GM19468 (cell line): ENCODE measurements at regions not wholly inside any gene's neighbourhood (a gene's known extent, or its start where the extent isn't known, plus 50 kb on each side); places are given as distances from the start of the nearest gene placed in this dataset.

Experiments used
- ATAC-seq: cut with Tn5 transposase; IDR thresholded peaks from one replicate; pipeline ENCODE4 v1.9.1; 2021; ENCODE audit warnings: mild to moderate bottlenecking, moderate library complexity, moderate number of reproducible peaks; ENCODE audit not compliant: unreplicated experiment; ENCODE audit errors: extremely low read depth

DNA sequence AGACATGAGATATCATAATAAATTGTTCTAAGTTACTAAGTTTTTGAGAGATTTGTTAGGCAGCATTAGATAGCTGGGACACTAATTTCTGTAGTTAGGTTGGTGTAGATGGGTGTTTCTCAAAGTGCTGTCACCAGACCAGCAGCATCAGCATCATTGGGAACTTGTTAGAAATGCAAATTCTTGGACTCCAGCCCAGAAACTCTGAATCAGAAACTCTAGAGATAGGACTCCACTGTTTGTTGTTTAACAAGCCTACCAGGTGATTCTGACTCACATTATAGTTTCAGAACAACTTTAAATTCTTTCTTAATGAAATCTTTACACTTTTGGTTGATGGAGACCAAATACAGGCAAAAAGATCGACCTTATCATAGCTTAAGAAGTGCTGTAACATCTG is 173.7 kb downstream of the PABPC4L start:
- ATAC-seq, result no peak

DNA sequence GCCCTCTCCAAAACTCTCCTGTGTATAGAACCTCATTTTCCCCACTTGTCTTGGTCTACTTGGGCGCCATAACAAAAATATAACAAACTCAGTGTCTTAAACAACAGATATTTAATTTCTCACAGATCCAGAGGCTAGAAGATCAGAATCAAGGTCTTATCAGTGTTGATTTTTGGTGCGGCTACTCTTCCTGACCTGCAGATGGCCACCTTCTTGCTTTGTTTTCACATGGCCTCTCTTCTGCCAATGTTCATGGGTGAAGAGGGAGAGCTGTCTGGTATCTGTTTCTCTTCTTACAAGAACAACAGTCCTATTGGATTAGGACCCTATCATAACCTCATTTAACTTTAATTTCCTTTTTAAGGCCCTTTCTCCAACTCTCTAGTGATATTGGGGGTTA is 177.3 kb downstream of the PABPC4L start:
- ATAC-seq, result no peak

DNA sequence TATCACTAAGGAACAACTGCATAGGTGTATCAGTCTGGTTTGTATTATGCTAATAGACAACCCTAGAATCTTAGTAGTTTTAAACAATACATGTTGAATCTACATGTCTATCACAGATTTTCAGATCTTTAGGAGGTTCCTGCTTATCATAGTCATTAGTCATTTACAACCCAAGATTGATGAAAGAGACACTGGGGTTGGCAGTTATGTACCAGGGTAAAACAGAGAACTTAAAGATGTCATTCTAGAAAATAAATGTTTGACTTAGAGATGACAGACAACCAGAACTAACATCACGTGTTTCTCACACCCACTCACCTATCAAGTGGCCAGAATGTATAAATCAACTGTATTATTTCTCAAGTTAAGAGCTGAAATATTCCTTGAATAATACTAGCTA is 181.9 kb downstream of the PABPC4L start:
- ATAC-seq, result no peak

DNA sequence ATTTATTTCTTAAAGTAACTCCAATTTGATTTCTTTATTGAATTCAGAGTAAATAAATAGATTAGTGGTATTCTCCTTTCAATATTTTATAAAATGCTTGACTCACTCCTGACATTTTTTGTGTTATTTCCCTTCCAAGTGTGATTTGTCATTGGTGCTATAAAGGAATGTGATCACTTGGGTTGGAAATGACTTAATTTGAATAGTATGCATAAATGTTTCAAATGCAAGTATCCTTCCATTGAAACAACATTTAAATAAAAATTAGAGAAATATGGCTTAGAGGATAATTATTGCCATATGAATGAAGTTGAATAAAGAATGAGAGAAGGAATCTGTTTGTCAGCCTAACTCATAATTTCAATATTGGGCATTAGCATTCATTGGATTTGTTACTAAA is 182.7 kb downstream of the PABPC4L start:
- ATAC-seq, result no peak

DNA sequence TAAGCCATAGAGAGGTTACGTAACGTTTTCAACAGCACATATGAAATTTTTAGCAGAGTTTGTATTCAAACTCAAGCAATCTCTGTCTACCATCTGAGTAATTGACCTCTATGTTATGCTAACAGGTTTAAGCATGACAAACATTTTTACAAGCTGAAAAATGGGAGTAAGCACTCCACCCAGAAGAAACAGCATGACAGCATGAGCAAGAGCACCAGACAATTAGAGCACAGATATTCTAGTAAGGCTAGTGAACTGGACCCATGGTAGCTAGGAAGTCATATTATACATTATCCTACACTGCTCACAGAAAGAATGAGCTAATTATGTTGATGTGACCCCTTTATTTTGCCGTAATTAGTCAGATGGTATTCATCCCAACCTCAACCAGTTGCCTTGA is 200.5 kb downstream of the PABPC4L start:
- no peak for ATAC-seq

DNA sequence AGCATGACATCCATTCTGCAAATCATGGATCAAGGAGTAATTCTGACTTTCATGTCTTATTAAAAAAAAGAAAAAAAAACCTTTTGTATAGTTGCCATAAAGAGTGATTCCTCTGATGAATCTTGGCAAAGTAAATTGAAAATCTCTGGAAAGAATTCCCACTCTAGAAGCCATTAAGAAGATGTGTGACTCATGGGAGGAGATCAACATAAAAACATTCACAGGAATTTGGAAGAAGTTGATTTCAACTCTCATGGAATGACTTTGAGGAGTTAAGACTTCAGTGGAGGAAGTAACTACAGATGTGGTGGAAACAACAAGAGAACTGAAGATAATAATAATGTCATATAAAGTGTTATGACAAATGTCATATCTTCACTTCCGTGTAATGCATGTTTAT is 204.2 kb downstream of the PABPC4L start:
- no peak for ATAC-seq

DNA sequence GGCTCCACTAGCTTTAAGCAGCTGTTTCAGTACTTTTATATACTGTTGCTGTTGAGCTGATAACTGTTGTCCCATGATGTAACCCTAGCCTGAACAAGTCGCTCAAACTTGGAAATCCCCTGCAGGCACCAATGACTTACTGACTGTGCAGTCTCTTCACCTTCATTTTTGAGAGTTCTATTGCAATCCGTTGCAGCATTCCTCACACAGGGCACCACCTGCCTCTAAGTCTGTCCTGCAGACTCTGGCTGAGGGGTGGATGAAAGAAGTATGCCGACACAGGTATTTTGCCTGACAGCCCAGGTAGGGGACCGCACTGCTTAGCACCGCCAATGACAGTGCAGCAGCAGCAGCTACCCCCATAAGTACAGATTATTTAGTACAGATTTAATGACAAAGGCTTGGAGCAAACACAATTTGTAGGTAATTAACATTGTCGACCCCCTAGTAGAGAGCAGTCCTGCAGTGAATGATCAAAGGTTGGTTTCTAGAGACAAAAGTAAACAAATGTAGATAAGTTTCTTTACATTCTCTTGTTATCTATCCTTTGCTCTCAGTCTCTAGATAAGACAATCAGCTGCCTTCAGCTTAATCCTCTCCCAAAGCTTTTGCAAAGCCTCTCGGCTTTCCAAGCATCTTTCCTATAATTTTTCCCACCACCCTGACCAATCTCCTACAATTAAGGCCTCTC is 205.0 kb downstream of the PABPC4L start:
- no peak for ATAC-seq

DNA sequence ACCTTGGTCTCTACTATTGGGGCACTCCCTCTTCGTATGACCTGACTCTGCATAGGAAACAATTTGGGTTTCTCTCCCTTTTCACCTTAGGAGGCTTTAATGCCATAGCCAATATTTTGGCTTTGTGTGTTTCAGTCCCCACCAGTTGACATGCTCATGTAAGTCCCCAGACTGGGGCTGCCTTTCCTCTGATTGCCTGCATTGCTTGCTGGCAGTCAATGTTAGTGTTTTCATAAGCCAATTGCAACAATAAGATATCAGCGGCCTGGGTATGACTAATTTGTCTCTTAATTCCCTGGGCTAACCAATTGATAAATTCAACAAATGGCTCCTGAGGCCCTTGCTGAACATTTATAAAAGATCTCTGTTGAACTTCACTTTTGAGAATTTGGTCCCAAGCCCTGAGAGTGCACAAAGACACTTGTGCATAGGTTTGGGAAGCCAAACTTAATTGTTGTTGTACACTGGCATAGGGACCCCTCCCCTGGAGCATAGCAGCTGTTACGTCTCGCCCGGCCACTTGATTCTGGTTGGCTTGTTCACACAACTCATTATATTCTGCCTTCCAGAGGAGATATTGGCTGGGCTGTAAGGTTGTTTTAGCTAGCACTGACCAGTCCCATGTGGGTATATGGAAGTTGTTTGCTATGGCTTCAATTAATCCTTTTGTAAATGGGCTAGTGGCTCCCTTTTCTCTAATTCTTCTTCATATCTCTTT is 206.2 kb downstream of the PABPC4L start:
- no peak for ATAC-seq

DNA sequence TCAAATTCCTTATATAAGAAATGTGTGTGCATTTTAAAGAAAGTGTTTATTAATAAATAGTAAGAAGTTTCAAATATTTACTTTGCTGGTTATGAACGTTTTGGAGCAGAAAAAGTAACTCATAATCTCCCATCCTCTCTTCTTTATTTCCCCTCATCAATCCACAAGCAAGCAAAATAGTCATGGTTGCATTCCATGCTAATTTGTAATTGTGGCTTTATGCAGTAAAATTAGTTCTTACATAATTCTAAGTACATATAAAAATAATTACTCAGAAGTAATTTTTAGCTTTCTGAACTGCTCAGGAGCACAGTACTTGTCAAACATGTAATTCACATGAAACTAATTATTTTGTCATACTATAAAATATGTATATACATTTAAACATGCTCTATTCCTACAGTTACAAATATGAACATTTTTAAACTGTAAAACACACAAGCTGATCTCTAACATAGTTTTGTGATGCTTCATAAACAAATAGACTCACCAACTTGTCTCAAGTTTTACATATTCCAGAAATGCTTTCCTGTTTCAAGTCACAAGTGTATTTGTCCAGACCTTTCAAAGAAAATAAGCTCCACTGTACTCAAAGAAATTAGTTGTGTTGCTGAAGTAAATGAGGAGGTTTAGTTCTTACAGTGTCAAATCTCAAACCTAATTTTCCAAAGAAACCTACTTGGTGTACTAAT is 218.9 kb downstream of the PABPC4L start:
- ATAC-seq, result no peak

DNA sequence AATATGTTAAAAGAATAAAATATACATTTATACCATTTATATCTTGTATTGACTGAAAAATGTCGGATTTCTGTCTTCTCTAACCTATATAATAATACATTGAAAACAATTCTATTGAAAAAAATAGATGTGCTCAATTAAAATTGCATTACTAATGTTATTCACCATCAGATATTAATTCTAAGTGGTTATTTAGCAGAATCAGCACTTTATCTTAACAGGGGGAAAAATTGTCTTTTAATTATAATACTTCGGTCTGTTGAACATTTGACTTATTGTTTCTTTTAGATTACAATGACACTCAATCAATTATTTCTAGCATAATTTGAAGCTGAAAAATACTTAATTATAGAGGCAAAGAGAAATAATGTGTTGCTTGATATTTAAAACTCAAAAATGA is 220.3 kb downstream of the PABPC4L start:
- ATAC-seq, result no peak

DNA sequence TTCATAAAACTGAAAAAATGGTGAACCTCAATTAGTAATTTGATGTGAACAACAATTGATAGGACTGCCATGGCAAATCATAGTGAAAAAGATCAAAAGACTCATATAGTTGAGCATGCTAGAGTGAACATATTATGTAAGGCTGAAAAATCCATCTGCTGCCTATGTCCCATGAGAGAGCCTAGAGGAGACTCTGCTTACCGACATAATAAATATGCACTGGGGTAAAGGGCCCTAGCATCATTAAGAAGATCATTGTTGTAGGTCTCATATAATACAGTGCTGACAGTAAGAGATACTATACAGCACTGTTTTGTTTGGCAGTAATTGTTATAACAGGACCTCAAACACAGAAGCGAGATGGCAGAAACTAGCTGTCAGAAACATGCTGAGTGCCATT is 229.0 kb downstream of the PABPC4L start:
- no peak for ATAC-seq

DNA sequence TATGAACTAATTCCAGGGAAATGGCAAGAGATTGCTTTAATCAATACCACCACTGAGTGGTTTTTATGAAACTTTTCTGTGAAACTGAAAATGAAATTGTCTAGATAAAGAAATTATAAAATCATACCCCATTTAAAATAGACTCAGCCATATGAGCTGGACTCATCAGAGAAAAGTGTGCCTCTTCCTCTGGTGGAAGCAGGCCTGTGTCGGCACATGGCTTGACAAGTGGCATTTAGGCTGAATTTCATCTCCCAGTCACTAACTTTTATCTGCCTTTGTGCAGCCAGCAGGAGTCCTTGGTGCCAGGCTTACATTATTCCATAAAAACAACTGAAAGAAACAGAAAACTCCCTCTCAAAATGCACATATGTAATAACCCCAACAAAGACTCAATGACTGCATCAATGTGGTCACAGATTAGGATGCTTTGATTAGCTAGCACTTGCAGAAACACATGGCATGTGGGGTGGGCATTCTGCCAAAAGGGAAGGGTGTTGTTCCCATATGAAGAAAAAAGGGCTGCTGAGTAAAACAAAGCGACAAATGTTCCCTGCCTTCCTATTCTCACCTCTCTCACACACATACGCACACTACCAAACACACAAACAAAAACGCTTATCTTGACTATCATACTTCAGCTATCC is 232.3 kb downstream of the PABPC4L start:
- ATAC-seq, result no peak

DNA sequence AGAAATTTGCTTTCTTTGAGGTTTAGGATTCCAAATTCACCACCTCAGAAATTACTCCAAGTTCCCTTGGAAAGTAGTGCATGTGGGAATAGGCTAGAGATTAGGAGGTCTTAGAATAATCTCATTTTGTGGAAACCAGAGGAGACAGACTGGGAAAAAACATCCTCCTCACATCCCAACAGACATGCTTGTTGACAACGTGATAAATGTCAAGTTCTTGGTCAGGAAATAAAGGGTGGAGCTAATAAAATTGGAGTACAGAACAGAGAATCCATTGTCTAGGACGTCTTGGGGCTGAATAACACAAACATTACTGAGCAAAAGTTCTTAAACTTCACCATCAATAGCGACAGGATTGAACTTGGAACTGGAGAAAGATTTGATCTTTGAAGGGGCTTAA is 233.4 kb downstream of the PABPC4L start:
- no peak for ATAC-seq

DNA sequence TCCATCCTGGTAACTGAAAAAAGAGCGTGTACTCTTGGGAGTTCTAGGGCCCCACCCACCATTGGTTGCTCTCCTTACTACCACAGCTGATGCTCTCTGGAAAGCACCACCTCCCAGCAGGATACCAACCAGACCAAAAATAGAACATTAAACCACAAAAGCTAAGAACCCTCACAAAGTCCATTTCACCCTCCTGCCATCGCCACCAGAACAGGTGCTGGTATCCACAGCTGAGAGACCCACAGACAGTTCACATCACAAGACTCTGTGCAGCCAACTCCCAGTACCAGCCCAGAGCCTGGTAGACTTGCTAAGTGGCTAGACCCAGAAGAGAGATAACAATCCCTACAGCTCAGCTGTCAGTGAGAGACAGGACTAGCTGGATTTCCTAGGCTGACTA is 240.6 kb downstream of the PABPC4L start:
- ATAC-seq, result no peak

DNA sequence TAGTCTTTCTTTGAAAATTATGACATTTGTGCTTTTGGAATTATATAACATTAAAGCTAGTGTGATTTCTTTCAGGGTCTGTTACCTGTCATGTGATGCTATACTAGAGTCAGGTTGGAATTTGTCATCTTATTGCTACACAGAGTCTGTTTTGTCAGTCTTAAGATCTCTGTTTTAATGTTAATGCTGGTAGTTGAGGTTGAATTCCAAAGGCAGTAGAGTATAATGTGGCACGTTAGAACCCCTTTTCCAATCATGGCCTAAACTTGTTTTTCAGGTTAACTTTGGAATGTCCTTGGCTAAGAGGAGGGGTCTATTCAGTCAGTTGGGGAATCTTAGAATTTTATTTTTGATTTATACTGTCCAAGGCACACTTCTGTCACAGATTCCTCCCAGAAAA is 258.5 kb downstream of the PABPC4L start:
- ATAC-seq, result no peak

DNA sequence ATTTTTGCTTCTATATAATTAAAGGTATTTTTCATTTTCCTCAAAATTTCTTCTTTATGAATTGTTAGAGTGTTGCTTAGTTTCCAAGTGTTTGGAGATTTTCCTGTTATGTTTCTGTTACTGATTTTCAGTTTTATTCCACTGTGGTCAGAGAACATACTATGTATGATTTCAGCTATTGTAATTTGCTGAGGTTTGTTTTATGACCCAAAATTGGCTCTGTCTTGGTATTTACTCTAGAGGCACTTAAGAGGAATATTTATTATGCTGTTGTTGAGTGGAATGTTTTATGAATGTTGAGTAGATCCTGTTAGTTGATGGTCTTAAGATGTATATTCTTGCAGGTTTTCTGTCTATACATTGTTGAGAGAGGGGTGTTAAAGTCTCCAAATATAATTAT is 263.5 kb downstream of the PABPC4L start:
- ATAC-seq, result no peak

DNA sequence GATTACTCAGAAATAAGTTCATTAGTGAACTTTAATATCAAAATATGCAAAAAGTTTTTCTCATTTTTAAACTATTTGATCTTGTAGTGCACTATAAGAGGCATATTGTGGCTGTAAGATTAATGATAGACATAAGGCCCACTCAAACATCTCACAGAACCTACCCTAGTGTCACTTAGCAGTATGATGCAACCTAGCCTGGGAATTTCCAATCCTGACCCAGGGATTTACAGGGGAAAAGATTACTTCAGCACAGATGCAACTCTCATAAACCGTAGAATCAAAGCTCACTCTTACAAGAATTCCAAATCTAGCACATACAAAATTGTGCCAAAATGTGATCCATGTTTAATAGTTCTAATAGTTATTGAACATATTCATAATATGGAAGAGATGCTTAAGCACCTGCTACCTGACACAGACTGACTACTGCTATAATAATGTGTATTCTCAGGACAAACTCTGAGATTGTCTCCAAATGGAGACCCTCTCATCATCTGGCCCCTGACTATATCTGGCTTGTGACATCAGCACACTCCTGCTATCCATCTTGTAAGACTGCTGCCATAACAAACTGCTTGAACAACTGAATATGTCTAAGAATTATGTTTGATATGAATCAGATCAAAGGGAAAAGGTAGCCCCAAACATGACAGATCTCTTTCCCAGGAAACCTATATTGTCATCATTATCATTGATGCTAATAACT is 271.9 kb downstream of the PABPC4L start:
- no peak for ATAC-seq

DNA sequence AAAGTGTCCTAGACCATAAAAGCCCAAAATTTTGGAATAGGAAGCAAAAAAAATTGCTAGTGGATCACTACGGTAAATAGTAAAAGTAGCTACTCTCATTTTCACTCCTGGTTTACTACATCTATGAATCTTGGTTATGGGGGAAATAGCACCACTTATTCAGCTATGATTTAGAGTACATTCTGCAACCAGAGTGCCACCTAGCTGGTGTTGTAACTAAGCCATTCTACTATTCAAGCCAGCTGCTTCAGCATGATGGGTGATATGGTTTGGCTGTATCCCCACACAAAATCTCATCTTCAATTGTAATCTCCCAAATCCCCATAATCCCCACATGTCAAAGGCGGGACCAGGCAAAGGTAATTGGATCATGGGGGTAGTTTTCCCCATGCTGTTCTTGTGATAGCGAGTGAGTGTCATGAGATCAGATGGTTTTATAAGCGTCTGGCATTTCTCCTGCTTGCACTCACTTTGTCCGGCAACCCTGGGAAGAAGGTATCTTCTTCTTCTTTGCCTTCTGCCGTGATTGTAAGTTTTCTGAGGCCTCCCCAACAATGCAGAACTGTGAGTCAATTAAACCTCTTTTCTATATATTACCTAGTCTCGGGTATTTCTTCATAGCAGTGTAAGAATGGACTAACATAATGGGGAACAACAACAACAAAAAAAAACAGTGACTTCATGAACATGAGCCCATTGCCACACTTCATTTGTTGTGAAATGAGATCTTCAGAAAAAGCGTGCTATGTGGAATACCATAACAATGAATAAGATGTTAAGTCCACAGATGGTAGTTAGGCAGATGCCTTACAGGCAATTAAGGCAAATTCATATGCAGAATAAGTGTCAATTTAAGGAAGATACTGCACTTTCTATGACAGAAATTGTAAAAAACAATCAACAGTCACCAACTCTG is 280.1 kb downstream of the PABPC4L start:
- ATAC-seq, result no peak

DNA sequence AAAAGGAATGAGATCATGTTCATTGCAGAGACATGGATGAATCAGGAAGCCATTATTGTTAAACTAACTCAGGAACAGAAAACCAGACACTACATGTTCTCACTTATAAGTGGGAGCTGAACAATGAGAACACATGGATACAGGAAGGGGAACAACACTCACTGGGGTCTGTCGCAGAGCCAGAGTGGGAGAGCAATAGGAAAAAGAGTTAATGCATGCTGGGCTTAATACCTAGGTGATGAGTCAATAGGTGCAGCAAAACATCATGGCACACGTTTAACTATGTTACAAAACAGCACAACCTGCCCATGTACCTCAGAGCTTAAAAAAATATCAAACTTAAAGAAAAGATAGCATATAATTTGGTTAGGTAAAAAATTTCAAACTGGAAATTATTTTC is 281.4 kb downstream of the PABPC4L start:
- no peak for ATAC-seq
